ENCODE measurements at regions not wholly inside any gene's neighbourhood (a gene's known extent, or its start where the extent isn't known, plus 50 kb on each side); places are given as distances from the start of the nearest gene placed in this dataset.

- no peak for TF ChIP-seq CTCF (IDR thresholded peaks at IDR 0.05; ENCODE audit: poor library complexity)
- no peak for TF ChIP-seq EZH2 (IDR thresholded peaks at IDR 0.05; ENCODE audit: borderline replicate concordance)
- no peak for TF ChIP-seq EZH2phosphoT487 (IDR thresholded peaks at IDR 0.05; ENCODE audit: low read depth, severe bottlenecking, unreplicated experiment)
Observed at GRCh38 chr10:56902554-56902953, 541.5 kb upstream of the ZWINT start.

Measured in hepatocyte (in vitro differentiated cells).